Choroid plexus epithelial cell (primary cell): ENCODE measurements at regions not wholly inside any gene's neighbourhood (a gene's known extent, or its start where the extent isn't known, plus 50 kb on each side); places are given as distances from the start of the nearest gene placed in this dataset.
"Not testable (repeated sequence)": the region's sequence is repeated elsewhere in the genome, so short reads cannot be mapped to it uniquely, and the experiment has no call there.

Experiments
- DNase-seq: peaks from one replicate; pipeline ENCODE4 v3.0.0-alpha.2; 2010; ENCODE audit warnings: low read depth
- H3K4me3 ChIP-seq: 2 replicates; pipeline ENCODE4 v1.5.1; 2011; ENCODE audit warnings: low read depth, mild to moderate bottlenecking, control low read depth, low read length, moderate library complexity
- TF ChIP-seq, protein P1 (sequence below): conservative IDR thresholded peaks from 2 replicates; pipeline ENCODE4 v1.5.1; 2011; ENCODE audit warnings: low read depth, mild to moderate bottlenecking, control low read depth, inconsistent platforms, low read length, moderate library complexity

DNA sequence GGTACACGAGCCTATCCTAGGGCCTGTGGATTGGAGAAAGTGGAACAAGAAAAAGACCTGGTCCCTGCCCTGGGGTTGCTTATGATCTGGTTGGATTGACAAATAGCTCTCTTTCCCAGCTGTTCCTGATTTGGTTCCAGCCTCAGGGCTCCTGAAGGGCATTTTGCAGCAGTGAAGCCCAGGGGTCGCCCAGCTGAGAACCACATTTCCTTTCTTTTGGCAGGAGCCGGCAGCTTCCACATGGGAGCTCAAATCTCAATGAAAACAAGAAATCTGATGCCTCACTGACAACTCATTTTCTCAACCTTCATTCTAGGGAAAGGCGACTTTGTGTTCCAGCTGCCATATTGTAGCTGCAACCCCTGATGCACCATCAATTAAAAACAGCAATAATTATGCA is 140.6 kb upstream of the CADM1 start:
- TF ChIP-seq, protein P1, sequence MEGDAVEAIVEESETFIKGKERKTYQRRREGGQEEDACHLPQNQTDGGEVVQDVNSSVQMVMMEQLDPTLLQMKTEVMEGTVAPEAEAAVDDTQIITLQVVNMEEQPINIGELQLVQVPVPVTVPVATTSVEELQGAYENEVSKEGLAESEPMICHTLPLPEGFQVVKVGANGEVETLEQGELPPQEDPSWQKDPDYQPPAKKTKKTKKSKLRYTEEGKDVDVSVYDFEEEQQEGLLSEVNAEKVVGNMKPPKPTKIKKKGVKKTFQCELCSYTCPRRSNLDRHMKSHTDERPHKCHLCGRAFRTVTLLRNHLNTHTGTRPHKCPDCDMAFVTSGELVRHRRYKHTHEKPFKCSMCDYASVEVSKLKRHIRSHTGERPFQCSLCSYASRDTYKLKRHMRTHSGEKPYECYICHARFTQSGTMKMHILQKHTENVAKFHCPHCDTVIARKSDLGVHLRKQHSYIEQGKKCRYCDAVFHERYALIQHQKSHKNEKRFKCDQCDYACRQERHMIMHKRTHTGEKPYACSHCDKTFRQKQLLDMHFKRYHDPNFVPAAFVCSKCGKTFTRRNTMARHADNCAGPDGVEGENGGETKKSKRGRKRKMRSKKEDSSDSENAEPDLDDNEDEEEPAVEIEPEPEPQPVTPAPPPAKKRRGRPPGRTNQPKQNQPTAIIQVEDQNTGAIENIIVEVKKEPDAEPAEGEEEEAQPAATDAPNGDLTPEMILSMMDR: no peak
- H3K4me3 ChIP-seq: no peak overlapping the region
- DNase-seq: no peak

DNA sequence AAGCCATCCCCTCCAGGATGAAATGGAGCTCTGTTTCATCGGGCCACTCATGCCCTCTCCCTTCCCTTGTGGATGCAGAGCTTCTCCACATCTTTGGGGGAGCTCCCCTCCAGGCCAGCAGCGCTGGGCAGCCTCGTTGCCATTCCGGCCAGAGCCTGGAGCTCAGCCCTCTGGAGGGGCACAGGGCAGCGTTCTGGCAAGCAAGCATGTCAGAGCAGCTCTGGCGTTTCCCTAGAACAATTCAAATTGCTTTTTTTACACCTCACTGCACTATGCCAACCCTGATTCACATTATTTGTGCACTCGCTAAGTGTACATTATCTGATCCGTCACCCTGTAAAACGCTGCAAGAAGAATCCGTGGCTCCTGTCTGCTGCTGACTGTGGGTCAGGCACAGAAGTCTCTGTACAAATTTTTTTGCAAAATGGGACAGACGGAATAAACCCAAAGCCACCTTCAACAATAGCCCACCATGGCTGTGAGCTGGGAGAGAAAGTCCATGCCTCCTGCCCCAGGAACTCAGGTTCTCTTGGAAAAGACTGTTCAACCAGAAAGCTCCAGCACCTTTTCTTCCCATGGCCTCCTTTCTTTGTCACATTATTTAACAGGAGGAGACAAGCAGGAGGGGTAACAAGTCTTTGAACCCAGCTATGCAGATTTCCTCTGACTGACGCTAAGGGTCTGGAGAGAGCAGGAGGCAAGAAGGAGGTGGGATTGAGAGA is 139.5 kb upstream of the CADM1 start:
- no peak for DNase-seq
- no peak overlapping the region for H3K4me3 ChIP-seq
- TF ChIP-seq, protein P1: no peak

- DNase-seq: no peak
- TF ChIP-seq, protein P1: no peak
- H3K4me3 ChIP-seq: no peak overlapping the region
These were observed 138.4 kb upstream of the CADM1 start for GRCh38 chr11:115642660-115643059.

GRCh38 chr11:115637599-115638241 is 133.5 kb upstream of the CADM1 start:
- TF ChIP-seq, protein P1: no peak
- no peak overlapping the region for H3K4me3 ChIP-seq
- DNase-seq: no peak

DNA sequence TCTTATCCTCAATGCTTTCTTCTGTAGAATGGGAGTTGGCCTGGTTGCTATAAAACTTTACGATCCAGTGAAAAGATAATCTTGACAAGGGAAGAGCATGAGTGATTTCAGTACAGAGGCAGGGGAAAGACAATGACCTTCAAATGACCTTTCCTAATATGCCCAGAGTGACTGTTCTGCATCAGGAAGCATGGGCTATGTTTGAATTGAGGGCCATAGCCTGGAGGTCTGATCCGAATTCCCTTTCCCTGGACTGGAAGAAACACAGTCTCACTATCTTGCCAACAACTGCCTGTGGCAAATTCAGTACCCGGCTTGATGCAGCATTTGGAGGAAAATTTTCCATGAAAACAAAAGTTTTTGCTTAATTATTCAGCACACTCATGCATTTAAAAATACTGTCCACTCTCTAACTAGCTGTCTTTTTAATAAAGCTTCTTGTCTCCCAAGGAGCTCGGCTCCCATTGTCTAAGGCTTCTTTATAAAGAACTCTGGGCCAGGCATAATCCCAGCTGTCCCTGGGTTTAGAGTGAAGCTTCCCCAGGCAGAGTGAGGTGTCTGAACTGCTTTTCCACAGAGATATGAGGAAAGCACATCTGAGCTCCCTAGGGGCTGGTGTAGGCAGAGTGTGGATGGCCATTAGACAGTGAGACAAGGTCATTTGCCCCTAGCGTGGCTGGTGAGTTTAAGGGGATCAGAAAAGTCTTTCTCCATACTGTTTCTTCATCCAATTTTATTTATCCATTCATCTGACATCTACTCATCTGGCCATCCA is 132.7 kb upstream of the CADM1 start:
- DNase-seq: no peak
- H3K4me3 ChIP-seq: no peak overlapping the region
- TF ChIP-seq, protein P1: no peak

- not testable (repeated sequence) for H3K4me3 ChIP-seq, DNase-seq
These were observed 129.8 kb upstream of the CADM1 start for GRCh38 chr11:115633977-115634376.

DNA sequence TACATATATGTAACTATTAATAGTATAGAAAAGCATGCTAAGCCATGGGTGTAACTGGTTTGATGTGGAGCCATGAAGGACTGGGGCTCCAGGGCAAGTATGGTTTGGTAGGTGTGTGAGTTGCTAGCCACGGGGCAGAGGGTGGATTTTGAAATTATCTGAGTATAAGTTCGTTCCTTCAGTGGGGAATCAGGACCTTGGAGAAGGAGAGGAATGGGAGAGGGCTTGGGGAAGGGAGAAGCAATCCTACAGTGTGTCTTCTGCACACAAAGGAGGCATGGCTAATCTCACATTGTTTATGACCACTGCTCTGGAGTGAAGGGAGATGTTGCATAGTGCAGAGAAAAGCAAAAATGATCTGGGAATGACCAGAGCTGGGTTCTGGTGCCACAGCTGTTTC is 127.8 kb upstream of the CADM1 start:
- no peak overlapping the region for H3K4me3 ChIP-seq
- no peak for DNase-seq
- TF ChIP-seq, protein P1: no peak
